NCI-H2227 (cell line): ENCODE measurements at regions not wholly inside any gene's neighbourhood (a gene's known extent, or its start where the extent isn't known, plus 50 kb on each side); places are given as distances from the start of the nearest gene placed in this dataset.
A peak's percentile ranks its signal among the peaks of the same experiment; 100 is the strongest.

ENCODE experiments used
- DNase-seq: peaks from one replicate; lab custom pipeline; 2025; ENCODE audit not compliant: unreplicated experiment; lab: John Stamatoyannopoulos, UW

DNA sequence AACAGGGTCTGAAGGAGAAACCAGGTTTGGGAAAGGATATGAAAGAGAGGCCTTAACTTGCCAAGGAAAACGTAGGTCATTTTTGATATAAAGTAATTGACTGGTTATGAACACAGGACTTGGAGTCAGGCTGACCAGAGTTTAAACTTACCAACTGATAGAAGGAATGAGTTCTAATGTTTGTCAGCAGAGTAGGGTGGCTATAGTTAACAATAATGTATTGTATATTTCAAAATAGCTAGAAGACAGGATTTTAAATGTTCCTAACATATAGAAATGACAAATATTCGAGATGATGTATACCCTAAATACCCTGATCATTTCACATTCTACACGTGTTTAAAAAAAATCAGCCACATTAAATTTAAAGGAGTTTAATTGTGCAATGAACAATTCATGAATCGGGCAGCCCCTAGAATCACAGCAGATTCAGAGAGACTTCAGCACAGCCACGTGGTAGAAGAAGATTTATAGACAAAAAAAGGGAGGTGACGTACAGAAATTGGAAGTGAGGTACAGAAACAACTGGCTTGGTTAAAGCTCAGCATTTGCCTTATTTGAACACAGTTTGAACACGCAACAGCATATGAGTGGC lies 52.5 kb upstream of the PLEKHG7 start:
- DNase-seq: no peak

DNA sequence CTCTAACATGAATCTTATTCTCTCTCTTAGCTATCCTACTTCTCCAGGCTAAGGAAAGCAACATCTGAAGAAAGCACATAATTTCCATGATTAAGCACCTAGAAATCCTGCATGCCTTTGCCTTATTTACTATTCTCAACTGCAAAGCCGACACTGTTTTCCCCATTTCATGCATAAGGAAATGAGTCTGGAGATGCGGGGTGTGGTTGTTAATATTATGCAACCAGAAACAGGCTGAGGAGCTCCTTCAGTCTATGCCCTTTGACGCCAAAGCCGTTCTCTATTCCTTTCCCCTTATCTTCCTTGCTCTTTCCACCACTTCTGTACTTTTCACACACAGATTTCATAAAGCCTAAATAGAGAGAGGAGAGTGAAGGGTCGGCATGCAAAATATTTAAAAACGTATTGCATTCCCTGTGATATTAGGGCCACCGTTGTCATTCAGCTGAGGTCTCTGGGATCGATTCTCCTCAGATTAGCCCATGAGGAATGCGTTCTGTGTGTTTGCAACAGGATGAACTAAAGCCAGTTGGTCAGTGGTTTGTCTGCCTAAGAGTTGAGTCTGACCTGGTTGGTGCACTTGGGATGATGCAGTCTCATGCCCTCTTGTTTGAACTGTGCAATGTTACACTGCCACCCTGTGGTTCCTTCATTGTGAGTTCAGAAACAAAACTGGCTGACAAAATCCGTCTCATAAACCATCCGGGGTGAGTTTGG lies 53.1 kb upstream of the PLEKHG7 start:
- DNase-seq: peak; percentile 69

DNA sequence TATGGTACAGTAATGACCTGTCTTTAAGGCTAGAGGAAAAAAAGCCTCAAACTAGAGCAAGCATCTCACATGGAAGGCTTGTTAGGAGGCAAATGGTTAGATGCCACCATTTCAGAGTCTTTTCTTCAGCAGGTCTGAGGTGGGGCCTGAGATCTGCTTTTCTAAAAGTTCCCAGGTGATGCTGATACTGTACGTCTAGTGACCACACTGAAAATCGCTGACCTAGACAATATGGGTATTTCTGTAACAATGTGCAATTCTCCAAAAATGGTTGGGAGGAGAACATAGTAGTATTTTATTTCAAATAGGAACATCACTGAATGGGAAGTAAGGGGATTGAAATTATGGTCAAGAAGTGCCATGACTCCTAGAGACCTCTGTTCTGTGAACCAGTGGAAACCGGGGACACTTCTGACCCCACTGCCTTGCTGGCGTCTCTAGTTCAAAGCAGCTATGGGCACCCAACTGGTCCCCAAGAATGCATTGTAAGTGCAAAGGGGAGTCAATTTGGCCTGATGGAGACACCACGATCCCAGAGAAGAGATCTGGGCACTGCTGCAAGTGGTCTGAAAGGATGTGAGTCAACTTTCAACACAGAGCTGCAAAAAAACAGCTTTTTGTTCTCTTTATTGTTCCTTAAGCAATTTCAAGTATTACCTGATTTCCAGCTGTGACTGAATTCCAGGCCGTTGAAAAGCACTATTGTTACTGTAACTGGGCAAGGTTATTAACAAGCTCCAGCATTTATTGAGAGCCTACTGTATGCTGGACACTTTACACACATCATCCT lies 54.4 kb upstream of the PLEKHG7 start:
- DNase-seq: no peak

DNA sequence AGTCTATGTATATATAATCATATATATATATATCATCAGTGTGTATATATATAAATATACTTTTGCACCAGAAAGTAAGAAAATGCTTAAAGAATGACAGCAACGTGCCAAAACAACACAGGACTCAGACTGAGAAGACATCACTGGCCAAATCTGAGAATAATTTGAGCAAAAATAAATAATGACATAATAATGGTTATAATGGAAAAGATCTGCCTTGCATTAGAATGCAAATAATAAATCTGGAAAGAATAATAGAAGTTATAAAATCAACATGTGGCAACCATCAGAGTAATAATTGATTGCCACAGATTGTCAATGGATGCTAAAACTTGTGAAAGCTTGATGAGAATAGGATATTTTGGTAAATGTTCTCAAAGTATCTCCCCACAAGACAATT lies 61.5 kb upstream of the PLEKHG7 start:
- no peak for DNase-seq

DNA sequence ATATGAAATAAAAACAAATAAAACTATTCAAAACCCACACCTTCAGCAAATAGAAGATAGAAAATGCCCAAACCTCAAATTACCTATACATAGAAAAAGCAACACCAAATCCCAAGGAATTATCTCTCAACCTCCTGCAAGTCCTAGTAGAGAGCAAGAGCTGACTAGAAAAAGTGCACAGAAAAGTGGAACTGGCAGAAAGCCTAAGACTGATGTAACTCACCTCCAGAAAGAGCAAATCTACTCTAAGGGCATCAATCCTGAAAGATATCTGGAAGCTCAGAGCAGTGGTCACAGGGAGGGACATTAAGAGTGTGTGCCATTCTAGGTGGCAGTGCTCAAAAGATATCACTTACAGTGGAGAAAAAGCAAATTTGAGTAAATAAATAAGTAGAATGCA lies 62.1 kb upstream of the PLEKHG7 start:
- no peak for DNase-seq

DNA sequence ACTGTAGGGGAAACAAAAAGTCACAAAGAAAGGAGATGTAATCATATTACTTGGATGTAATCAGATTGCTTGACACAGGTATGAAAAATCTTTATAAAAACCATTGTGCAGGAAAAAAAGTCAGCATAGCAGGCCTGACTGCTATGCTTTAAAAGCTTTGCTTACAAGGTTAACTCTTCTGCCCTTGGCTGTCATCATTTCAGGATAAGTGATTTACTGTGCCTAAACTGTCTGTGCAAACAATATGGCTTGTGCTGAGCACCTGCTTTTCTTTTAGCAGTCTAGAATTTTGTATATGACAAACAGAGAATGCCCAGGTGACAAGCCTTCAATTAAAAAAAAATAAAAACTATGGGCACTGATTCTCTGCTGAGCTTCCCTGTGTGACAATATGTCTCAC lies 63.8 kb upstream of the PLEKHG7 start:
- peak; percentile 65 for DNase-seq

DNA sequence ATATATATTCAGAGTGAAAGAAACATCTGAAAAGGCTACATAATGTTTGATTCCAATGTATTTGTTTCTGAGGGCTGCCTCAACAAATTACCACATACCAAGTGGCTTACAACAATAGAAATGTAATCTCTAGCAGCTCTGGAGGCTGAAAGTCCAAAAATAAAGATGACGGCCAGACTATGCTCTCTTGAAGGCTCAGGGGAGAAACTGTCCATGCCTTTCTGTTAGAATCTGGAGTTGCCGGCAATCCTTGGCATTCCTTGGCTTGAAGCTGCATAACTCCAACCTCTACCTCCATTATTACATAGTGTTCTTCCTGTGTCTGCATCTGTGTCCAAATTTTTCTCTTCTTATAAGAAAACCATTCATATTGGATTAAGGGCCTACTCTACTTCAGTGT lies 68.1 kb upstream of the PLEKHG7 start:
- DNase-seq: no peak

DNA sequence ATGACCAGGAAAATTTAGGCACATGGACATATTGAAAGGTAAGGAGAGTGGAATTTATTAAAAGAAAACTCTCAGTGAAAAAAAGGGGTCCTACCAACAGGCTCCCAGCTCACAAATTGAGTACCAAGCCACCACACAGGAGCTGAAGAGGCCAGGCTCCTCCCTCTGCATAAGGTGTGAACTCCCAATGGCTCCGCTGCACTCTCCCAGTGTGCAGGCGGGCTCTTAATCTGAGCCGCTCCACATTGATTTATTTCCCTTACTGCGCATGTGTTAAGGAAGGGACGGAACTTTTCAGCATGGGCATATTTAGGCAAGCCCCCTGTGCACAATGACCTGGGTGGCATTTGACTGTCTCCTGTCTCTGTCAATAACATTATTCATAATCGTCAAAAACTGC lies 68.6 kb upstream of the PLEKHG7 start:
- no peak for DNase-seq

DNA sequence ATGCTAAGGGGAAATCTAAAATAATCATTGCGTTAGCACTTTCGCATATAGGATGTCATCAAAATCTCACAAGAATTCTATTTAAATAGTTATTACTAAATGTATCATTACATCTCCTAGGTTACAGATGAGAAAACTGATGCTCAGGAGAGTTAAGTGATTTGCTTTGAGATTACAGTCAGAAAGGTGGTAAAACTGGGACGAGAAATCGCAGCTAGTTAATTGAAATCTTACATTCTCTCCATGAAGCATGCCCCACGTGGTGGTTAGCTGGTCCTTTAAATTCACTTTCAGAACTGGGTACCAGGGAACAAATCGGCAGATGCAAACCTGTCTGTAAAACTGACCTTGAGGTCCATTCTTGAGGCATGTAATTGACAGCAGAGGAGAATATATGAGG lies 71.8 kb upstream of the PLEKHG7 start:
- DNase-seq: no peak

DNA sequence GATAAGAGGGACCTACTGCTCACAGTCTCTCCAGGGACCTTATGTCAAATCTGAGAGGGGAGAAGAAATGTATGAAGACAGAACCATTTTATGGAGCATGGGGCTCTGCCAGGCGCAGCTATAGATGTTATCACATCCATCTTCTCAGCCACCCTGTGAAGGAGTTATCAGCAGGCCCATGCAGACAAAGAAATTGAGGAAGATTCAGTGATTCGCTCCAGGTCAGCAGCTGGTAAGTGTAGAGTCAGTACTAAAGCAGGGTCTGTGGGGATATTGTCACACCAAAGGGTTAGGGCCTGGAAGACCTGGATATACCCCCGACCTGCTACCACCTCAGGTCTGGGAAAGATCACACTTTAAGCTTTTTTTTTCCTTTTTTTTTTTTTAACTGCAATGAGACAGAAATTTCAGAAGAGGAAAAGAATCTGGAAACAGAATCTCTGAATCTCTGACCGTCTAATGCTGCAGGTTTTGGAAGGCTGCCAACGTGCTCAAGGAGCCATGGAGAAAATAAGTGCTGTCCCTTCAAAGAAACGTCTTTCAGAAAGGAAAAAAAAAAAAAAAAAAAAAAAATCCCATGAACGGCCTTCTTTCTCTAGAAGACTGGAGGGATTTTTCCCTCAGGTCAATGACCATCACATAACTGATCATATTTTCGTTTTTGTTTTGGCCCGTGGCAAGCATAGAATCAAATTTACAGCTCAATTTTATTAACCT lies 73.3 kb upstream of the PLEKHG7 start:
- DNase-seq: peak; percentile 83

DNA sequence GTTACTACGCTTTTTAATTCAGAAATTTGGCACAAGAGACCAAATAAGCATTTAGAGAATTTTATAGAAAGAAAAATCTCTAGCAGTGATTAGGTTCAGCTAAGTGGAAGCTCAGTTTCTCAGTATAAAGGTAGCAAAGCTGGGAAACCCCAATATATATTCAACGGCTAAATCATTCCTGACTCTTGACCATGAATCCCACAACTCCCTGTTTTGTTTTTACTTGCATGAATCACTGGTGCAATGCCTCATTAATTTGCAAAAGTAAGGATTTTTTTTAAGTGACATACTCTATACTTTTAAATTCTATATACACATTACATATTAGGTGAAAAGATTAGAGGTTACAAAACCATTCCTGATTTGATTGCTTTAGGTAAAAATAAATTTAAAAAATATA lies 74.3 kb upstream of the PLEKHG7 start:
- no peak for DNase-seq

DNA sequence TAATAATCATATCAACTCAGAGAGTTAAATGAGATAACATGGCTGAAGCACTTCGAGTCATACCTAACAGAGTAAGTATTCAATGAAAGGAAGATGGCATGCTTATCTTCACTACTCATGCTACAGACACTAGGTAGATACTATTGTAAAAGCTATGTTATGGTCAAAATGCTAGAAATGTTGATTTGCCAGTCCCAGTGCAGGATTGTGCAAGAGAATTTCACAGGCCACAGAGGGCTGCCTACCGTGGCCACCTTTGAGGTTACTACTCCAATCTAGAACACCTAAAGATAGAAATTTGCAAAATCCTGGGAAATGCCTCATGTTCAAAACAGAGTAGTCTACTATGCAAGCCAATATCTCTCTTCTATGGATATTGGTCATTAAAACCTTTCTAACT lies 75.3 kb upstream of the PLEKHG7 start:
- no peak for DNase-seq

DNA sequence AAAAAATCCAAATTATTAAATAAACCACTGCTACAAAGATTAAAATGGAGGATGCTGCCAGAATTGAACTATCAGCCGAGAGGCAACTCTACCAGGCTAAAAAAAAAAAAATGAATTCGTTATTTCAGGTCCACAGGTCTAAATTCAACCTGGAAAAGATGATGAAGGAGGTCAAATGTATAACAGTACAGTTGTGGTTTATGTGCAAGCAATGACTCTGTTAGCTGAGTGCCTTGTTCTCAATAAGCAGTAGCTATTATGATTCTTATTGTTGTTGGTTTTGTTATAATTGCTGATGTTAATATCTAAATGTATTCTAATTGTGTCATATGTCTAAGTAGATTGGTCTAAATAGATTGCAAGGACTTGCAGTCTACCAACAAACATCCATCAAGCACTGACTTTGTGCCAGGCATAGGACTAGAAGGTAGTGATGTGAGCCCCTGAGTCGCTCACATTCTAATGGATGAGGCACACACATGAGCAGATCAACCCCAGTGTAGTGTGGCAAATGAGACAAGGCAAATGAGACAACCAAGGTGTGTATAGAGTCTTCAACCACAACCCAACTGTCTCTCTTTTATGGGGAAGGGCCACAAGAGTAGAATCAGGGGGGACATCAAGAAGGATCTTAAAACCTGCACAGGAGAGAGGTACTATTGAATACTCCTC lies 77.0 kb upstream of the PLEKHG7 start:
- DNase-seq: no peak

DNA sequence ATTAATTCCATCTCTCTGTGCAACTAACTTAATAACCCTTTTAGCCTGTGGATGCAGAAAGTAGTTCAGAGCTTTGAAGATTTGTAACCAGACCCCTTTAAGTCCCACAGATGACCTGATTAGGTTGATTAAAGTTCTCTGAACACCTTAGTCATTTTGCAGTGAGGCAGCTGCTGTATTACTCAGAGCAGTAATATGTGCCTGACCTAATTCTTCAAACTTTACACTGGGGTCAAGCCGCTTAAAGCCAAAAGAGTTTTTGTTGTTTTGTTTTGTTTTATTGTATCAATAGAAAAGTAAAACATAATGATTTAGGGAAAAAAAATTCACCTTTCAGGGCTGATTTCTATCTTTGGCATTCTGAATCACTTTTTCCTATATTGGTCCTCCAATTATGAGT lies 78.6 kb upstream of the PLEKHG7 start:
- DNase-seq: no peak

DNA sequence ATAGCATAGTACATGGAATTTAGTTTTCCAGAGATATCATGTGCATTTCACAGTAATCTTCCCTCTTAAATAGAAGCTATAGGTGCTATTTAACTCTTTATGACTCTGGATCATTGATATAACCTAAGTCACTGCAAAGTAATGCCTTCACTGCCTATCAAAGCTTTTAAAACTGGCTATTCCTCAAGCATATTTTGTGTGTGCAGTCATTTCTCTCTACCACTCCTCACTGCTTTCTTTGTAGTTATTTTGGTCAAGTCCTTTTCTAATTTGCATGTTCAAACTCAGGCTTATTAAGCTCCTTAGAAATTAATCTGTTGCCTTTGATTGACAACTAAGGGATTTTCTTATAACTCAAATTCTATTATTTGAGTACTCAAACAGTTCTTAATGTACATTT lies 79.4 kb upstream of the PLEKHG7 start:
- no peak for DNase-seq

DNA sequence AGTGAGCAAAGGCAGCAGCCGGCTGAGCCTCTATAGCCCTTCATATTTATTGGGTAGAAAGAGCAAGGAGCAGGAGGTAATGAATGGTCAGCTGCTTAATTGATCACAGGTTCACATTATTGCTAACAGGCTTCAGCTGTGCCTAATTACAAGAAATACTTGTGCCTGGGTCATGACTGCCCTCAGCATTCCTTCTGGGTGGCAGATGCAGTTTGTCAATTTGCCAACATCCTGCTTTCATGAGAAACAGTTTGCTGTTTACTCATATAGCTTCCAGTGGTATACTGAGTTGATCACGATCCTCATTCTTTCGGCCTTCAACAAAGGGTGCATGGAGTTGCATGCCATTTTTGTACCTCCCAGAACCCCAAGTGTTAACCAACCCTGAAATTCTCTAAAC lies 81.0 kb upstream of the PLEKHG7 start:
- DNase-seq: no peak

DNA sequence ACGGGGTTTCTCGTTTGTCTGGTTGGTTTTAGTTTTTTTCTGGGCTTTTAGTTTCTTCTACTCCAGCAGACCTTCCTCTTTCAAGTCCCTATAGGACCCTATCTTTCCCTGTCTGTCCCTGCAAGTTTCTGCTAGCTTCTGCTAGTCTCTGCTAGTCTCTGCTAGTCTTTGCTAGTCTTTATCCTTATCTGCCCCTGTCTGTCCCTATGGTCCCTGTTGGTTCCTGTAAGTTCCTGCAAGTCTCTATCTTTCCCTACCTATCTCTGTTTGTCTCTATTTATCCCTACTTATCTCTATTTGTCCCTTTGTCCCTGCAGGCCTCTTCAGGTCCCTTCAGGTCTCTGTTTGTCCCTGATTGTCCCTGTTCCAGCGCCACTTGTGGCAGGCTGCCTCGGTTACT lies 81.5 kb upstream of the PLEKHG7 start:
- no peak for DNase-seq

DNA sequence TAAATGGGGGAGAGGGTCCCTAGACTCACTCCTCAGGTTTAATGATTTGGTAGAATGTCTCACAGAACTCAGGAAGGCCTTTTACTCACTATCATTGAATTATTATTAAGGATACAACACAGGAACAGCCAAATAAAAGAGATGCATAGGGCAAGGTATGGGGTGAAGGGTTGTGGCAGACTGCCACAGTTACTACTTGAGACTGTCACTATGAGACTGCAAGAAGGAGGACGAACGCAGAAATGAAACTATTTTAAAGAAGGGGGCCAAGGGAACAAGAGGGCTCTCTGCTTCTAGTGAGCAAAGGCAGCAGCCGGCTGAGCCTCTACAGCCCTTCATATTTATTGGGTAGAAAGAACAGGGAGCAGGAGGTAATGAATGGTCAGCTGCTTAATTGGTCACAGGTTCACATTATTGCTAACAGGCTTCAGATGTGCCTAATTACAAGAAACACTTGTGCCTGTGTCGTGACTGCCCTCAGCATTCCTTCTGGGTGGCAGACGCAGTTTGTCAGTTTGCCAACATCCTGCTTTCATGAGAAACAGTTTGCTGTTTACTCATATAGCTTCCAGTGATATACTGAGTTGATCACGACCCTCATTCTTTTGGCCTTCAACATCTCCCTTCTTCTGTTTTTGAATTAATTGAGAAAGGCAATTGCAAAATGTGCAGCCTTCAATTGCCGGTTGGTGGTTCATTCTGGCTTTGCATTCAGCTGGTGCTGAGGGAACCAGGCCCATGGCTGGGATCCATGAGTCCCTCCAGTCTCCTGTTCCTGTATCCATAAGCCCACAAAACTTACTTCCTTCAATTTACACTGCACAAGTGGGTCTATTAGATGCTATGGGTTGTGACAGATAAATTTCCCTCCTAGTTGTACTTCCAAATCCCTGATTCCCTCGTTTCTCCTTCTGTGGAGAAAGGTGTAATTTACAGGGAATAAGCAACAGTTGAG lies 82.8 kb upstream of the PLEKHG7 start:
- DNase-seq: no peak

DNA sequence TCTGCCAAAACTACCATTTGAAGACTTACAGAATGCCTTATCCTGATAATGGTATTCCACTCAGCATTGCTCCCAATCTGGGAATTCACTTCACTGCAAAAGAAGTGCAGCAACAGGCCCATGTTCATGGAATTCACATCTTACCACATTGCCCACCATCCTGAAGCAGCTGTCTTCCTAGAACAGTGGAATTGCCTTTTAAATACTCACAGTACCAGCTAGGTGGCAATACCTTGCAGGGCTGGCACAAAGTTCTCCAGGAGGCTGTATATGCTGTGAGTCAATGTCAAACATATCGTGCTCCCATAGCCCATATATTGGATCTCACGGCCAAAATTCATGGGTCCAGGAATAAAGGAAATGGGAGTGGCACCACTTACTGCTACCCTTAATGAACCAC lies 83.8 kb upstream of the PLEKHG7 start:
- DNase-seq: no peak

DNA sequence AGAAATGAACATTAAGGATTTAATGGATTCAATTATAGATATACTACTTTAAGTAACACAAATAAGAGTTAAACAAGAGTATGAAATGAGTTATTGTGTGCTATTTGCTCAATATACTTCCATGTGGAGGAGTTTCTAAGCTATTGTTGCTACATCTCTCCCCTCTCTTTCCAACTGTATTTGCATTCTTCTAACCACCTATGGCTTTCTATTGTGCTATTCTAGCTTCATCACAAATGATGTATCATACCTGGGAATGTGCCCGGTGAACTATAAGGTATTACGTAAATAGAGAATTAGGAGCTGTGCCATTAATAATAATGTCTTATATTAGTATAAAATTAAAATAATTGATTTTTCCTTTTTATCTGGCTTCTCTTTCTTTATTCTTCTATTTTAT lies 87.1 kb upstream of the PLEKHG7 start:
- DNase-seq: no peak
